ENCODE measurements at regions not wholly inside any gene's neighbourhood (a gene's known extent, or its start where the extent isn't known, plus 50 kb on each side); places are given as distances from the start of the nearest gene placed in this dataset.

- TF ChIP-seq CTCF (IDR thresholded peaks at IDR 0.05) (no peak), EP300 (IDR thresholded peaks at IDR 0.05) (no peak)
These were observed 133.5 kb upstream of the DTNA start for GRCh38 chr18:34576622-34577021.
